ENCODE measurements at regions not wholly inside any gene's neighbourhood (a gene's known extent, or its start where the extent isn't known, plus 50 kb on each side); places are given as distances from the start of the nearest gene placed in this dataset.
A peak's percentile ranks its signal among the peaks of the same experiment; 100 is the strongest.

GRCh38 chr1:36605942-36606640 is 123.4 kb upstream of the CSF3R start:
- no peak for DNase-seq

- DNase-seq, result no peak
Observed at GRCh38 chr1:36603461-36603860, 120.7 kb upstream of the CSF3R start.

- DNase-seq, result no peak
Observed at GRCh38 chr1:36602184-36602583, 119.5 kb upstream of the CSF3R start.

DNA sequence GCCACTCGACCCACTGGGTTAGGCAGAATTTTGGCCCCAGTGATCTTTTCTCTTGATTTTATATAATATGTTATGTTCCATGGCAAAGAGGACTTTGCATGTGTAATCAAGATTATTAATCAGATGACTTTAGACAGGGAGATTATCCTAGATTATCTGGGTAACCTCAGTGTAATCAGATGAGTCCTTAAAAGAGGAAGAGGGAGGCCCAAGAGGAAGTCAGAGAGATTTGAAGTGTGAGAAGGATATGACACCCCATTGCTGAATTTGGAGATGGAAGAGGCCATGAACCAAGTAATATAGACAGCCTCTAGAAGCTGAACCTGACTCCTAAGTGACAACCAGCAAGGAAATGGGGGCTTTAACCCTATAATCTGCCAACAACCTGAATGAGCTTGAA is 117.1 kb upstream of the CSF3R start:
- no peak for DNase-seq

- no peak for DNase-seq
Observed at GRCh38 chr1:36597514-36597913, 114.8 kb upstream of the CSF3R start.

- DNase-seq, result no peak
Observed at GRCh38 chr1:36595921-36596320, 113.2 kb upstream of the CSF3R start.

GRCh38 chr1:36595349-36595748 is 112.6 kb upstream of the CSF3R start:
- no peak for DNase-seq

DNA sequence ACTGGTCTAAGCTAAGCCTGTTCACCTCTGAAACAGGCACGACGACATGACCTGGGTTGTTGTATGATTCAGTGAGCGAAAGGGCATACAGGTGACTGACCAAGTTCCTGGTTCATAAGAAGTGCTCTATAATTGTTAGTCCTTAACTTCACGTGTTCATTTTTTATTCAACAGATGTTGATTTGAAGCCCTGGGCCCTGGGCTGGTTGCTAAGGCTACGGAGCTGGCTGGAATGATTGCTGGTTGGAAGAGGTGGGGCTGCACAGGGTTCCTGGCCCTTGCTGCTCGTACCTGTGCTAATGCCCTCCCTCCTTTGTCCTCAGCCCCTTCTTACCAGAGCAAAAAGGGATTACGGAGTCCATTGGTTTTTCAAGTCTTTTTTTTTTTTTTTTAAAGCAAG is 111.3 kb upstream of the CSF3R start:
- DNase-seq, result no peak

DNA sequence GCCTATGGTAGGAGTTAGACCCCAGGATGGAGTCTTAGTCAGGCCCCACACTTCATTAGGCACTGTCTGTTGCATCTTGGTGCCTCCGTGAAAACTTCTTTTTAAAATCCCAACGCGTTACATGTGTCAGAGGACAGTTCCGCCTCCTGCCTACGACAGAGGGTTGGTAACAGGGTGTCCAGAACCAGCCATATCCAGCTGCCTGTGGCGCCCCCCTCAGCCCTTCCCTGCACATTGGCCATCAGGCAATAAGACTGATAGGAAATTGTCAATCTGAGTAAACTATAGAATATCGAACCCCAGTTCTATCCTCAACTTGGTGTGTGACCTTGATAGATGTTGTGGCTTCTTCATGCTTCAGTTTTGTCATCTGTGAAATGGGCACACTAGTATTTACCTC is 108.6 kb upstream of the CSF3R start:
- no peak for DNase-seq

DNA sequence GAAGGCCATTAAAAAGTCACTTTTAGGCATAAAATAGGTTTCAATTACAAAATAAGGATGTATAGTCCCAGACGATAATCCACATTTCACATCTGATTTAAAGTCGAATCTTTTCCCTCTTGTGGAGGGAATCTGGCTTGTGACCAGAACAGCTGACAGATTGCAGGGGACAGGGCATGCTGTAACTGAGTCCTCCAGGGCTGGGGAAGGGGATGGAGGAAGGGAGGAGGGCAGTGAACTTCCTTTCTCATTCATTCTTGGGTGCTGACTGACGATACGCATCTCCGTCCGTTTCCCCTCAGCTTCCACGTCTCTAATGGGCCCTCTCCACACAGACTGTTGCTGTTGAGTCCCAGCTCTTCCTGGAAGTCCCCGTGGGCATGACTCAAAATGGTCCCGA is 108.1 kb upstream of the CSF3R start:
- DNase-seq, result no peak

DNA sequence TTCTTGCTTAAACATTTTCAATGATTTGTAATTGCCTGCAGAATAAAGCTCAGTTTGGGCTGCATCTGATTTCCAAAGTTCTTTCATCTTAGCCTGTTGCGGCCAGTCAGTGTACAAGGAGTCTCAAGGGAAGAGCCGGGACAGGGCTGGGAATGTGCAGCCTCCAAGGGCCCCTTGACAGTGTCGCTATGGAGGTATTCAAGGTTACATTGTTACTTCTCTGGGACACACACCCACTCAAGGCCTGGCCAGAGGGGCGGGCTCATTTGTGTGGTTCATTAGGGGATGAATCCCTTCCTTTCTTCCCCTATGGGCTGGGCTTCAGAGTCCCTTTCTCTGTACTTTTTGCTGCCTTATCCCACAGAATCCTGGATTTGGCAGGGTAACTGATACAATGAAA is 107.6 kb upstream of the CSF3R start:
- no peak for DNase-seq

DNA sequence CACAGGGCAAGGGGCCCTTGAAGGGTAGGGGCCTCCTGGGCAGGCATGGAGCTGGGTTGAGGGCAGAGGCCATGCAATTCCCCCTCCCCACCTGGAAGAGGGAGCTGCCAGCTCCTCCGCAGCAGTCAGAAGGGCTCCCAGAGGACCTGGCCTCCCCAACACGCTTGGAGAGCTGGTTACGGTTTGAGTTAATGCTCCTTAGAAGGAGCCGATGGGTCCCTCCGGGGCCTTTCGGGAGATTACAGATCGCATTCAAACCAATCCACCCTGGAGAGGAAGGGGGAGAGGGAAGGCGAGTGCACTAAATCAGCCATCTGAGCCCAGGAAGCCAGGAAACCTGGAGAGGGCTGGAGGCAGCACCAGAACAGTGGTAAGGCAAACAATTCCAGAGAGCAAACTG is 106.3 kb upstream of the CSF3R start:
- no peak for DNase-seq

DNA sequence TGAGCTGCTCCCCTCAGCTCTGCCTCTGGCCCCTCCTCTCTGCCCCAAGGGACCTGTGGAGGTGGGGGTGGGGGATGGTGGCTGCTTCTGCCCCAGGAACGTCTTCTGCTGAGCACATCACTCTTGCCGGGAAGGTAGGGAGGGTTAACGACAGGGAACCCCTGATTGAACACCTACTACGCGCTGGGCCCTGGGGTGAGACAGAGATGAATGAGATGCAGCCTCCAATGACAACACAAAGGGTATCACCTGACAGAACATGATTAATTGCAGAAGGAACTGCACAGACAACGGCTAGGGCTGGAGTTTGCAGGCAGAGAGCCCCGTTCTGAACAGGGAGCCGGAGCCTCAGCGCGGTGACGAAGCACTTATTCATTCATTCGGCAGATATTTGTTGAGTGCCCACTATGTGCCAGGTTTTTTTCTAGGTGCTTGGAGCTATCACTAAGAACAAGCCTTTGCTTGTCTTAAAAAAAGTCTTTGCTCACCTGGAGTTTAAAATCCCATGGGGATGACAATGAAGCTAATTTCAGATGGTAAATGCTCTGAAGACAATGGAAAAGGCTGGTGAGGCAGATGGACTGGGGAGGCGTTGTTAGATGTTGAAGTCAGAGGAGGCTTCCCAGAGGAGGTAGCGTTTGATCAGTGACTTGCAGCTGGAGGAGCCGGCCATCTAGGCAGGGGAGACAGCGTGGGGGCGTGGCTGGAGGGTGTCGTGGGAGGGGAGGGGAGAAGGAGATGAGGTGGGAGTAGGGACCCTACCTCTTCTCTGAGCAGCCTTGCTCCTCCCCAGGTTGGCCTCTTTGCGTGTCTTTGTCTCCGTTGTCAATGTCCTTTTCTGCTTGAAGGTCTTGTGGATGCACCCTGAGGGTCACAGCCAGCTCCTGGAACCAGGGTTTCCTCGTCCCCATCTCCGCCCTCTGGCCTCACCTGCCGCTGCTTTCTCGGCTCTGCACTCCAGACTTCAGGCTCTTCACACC is 103.1 kb upstream of the CSF3R start:
- DNase-seq, result no peak

- no peak for DNase-seq
Observed at GRCh38 chr1:36584874-36585453, 102.3 kb upstream of the CSF3R start.

DNA sequence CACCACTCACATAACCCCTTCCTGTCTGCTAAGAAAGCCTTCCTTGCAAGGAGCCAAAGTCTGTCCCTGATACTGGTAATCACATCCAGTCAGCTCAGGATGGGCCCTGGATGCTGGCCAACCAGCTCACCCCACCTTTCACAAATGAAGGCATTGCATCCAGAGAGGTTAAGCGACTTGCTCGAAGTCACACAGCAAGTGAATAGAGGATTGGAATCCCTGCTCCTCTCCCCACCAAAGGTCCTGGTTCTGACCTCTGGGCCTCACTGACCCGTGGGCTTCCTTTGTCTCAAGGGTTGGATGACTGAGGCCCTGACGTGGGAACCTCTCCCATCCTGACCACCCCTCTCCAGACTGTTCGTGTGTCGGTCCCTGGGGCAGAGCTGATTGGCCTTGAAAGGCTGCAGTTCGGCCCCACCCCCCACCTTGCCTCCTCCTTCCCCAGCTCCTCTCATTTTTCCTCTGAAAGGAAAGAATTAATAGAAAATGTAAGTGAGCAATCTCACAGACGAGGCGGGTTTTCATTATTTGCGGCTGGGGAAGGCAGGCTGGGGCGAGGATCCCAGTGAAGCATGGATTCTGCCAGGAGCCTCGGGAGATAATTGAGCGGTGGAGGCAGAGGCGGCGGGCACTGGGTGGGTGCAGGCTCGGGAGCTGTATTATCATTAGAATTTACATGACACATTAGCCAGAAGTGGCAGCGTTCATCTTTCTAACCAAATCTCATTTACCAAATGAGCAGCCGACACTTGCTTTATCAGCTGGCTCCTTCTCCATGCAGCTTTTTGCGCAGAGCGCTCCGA is 101.5 kb upstream of the CSF3R start:
- DNase-seq, result no peak

DNA sequence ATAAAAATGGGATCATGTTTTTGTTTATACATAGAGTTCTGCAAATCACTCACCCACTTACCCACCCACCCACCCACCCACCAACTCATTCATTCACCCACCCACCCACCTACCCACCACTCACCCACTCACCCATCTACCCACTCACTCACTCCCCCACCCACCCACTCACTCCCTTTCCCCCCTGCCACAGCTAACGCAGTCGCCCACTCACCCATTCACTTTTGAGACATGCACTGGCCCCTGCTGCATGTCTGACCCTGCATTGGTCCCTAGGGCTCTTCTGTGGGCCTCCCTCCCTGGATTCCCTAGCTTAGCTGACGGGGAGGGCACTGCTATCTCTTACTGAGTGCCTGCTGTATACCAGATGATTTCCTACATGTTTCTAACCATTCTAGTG is 100.4 kb upstream of the CSF3R start:
- DNase-seq, result no peak

DNA sequence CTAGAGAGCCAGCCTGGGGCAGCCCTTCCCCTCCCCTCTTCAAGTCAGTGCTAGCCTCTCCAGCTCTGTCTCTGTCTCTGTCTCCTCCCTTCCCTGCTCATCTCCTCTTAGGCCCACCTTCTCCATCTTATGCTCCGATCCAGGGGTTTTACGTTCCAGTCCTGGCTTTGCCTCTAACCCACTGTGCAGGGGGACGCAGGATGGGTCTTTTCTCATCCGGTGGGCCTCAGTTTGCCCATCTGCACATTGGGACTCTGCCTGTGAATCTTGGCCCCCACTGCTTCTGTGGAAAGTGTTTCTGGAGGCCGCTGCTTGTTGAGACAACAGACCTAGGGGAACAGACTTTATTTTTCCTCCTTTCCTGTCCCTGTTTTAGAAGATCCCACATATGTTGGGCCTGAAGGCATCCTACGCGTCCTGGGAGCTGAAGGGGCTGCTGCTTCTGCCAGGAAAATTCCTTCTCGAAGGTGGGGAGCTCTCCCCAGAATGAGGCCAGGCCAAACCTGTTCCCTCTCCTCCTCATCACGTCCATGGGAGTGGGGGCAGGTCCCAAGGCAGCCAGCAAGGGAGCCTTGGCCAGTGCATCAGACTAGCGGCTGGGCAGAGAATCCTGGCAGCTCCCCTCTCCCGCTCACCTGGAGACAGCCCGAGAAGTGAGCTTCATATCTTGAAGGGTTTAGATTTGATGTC is 99.5 kb upstream of the CSF3R start:
- DNase-seq, result no peak

GRCh38 chr1:36580524-36580923 is 97.8 kb upstream of the CSF3R start:
- no peak for DNase-seq

GRCh38 chr1:36579039-36579438 is 96.3 kb upstream of the CSF3R start:
- DNase-seq, result no peak

DNA sequence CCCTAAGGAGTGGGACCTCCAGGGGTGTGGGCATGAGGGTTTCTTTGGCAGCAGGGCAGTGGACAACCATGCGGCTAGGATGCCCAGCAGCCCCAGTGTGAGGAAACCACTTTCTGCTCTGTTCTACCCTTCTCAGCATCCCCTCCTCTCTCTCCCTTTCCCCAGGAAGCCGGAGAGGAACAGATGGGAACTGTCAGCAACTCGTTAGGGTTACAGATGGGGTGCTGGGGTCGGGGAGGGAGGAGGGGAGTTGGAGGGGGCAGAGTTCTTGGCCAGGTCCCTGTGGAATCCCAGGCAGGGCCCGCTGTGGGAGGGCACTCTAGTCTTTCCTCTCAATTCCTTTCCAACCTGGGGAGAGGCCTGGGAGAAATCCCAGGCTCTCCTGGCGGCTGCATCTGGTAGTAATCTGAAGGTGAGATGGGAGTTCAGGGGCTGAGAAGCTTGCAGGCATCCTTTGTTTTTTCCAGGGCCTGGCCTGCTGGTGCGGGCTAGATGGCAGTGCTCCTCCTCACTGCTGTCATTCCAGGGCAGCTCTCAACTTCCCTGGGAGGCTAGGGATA is 93.9 kb upstream of the CSF3R start:
- DNase-seq, result no peak

GRCh38 chr1:36576118-36576517 is 93.4 kb upstream of the CSF3R start:
- peak; percentile 58 for DNase-seq

DNA sequence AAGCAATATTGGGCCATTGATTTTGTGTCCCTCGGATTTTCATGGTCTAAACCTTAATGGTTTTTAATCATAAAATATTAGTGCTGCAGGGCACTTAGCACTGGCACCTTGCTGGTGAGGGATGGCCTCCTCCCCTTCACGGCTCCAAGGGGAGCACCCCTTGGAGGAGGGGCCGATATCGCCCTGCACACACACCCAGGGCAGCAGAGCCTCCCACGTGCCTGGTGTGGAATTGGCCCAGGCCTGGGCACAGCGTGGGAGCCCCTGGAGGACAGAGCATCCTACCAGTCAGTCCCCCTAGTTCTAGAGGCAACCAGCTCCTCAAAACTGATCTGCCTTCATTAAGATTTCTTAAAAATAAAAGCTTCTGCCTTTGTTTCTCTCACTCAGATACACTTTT is 90.7 kb upstream of the CSF3R start:
- DNase-seq, result no peak
